ENCODE measurements at regions not wholly inside any gene's neighbourhood (a gene's known extent, or its start where the extent isn't known, plus 50 kb on each side); places are given as distances from the start of the nearest gene placed in this dataset.
"Not testable (repeated sequence)": the region's sequence is repeated elsewhere in the genome, so short reads cannot be mapped to it uniquely, and the experiment has no call there.

- Histone ChIP-seq H3K27ac (no peak overlapping the region), H3K4me3 (no peak overlapping the region), H3K36me3 (no peaks in the 10 kb centered on the region), H3K27me3 (no peaks in the 10 kb centered on the region), H3K4me1 (peaks cover 4% of the 10 kb centered on the region), H3K9me3 (no peaks in the 10 kb centered on the region)
- no peak for DNase-seq (ENCODE audit: low spot score in 2 of 2)
- TF ChIP-seq POLR2AphosphoS5 (IDR thresholded peaks at IDR 0.05) (no peak), POLR2A (IDR thresholded peaks at IDR 0.05) (no peak), EP300 (IDR thresholded peaks at IDR 0.05) (no peak), CTCF (IDR thresholded peaks at IDR 0.05) (no peak)
- 100% methylated on average over 1 of the region's 1 CpG for WGBS
Measured at GRCh38 chr2:161070693-161071479, 89.3 kb upstream of the TANK start.

GRCh38 chr2:161072436-161072835 is 87.8 kb upstream of the TANK start:
- not testable (repeated sequence) for H3K36me3 ChIP-seq; H3K27ac ChIP-seq; DNase-seq (ENCODE audit: low spot score in 2 of 2); H3K9me3 ChIP-seq; H3K4me3 ChIP-seq; H3K27me3 ChIP-seq
- WGBS, result 91% methylated on average over 2 of the region's 2 CpGs
- peaks cover 18% of the 10 kb centered on the region for H3K4me1 ChIP-seq

- Histone ChIP-seq H3K36me3 (no peaks in the 10 kb centered on the region), H3K27ac (no peak overlapping the region), H3K4me3 (no peak overlapping the region), H3K9me3 (no peaks in the 10 kb centered on the region), H3K4me1 (peaks cover 27% of the 10 kb centered on the region), H3K27me3 (no peaks in the 10 kb centered on the region)
- no peak for DNase-seq (ENCODE audit: low spot score in 2 of 2)
- no peak for TF ChIP-seq POLR2A (IDR thresholded peaks at IDR 0.05)
- no peak for TF ChIP-seq CTCF (IDR thresholded peaks at IDR 0.05)
- TF ChIP-seq EP300 (IDR thresholded peaks at IDR 0.05), result no peak
- TF ChIP-seq POLR2AphosphoS5 (IDR thresholded peaks at IDR 0.05), result no peak
- 83% methylated on average over 3 of the region's 3 CpGs for WGBS
Measured at GRCh38 chr2:161075701-161076100, 84.5 kb upstream of the TANK start.

GRCh38 chr2:161076936-161077335 is 83.3 kb upstream of the TANK start:
- Histone ChIP-seq H3K27me3 (no peaks in the 10 kb centered on the region), H3K4me1 (peaks cover 27% of the 10 kb centered on the region), H3K4me3 (no peak overlapping the region), H3K27ac (peak overlapping the region; percentile 15), H3K9me3 (no peaks in the 10 kb centered on the region), H3K36me3 (no peaks in the 10 kb centered on the region)
- no peak for TF ChIP-seq CTCF (IDR thresholded peaks at IDR 0.05)
- TF ChIP-seq POLR2AphosphoS5 (IDR thresholded peaks at IDR 0.05), result no peak
- no peak for DNase-seq (ENCODE audit: low spot score in 2 of 2)
- 86% methylated on average over 9 of the region's 9 CpGs for WGBS

GRCh38 chr2:161077367-161078210 is 82.6 kb upstream of the TANK start:
- 45% methylated on average over 5 of the region's 5 CpGs for WGBS
- Histone ChIP-seq H3K27ac (peak overlapping the region; percentile 70), H3K4me1 (peaks cover 27% of the 10 kb centered on the region), H3K27me3 (no peaks in the 10 kb centered on the region), H3K36me3 (no peaks in the 10 kb centered on the region), H3K9me3 (no peaks in the 10 kb centered on the region), H3K4me3 (no peak overlapping the region)
- no peak for DNase-seq (ENCODE audit: low spot score in 2 of 2)
- TF ChIP-seq EP300 (IDR thresholded peaks at IDR 0.05) (no peak), POLR2AphosphoS5 (IDR thresholded peaks at IDR 0.05) (no peak), CTCF (IDR thresholded peaks at IDR 0.05) (no peak), POLR2A (IDR thresholded peaks at IDR 0.05) (no peak)
